Eye (tissue), 1 donor: ENCODE measurements at regions not wholly inside any gene's neighbourhood (a gene's known extent, or its start where the extent isn't known, plus 50 kb on each side); places are given as distances from the start of the nearest gene placed in this dataset.
A peak's percentile ranks its signal among the peaks of the same experiment; 100 is the strongest.
"Not testable (repeated sequence)": the region's sequence is repeated elsewhere in the genome, so short reads cannot be mapped to it uniquely, and the experiment has no call there.

Source experiments
- DNase-seq: peaks from one replicate; pipeline ENCODE4 v3.0.0-alpha.2; 2015

- DNase-seq: peak; percentile 72
Measured at GRCh38 chr10:15427843-15428414, 56.8 kb upstream of the FAM171A1 start.

- no peak for DNase-seq
Measured at GRCh38 chr10:15426558-15426957, 55.5 kb upstream of the FAM171A1 start.

- no peak for DNase-seq
Measured at GRCh38 chr10:15426115-15426514, 55.0 kb upstream of the FAM171A1 start.

DNA sequence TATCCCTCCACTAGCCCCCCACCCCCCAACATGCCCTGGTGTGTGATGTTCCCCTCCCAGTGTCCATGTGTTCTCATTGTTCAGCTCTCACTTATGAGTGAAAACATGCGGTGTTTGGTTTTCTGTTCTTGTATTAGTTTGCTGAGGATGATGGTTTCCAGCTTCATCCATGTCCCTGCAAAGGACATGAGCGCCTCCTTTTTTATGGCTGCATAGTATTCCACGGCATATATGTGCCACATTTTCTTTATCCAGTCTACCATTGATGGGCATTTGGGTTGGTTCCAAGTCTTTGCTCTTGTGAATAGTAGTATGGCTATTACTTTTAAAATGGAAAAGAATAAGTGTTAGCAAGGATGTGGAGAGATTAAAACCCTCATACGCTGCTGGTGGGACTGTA is 50.8 kb upstream of the FAM171A1 start:
- DNase-seq: not testable (repeated sequence)
